Left renal pelvis (tissue), 4 donors: ENCODE measurements at regions not wholly inside any gene's neighbourhood (a gene's known extent, or its start where the extent isn't known, plus 50 kb on each side); places are given as distances from the start of the nearest gene placed in this dataset.

ENCODE experiments used
- DNase-seq, 4 donors: peaks; one replicate each; pipeline ENCODE4 v3.0.0-alpha.2; 2013; ENCODE audit warnings: low read depth in 4 of 4, low spot score in 3 of 4

GRCh38 chr4:184941671-184942418 is 76.4 kb upstream of the HELT start:
- DNase-seq = no peak

GRCh38 chr4:184942444-184943425 is 75.6 kb upstream of the HELT start:
- no peak for DNase-seq

GRCh38 chr4:184949020-184949419 is 69.3 kb upstream of the HELT start:
- DNase-seq = no peak

- DNase-seq = no peak
These were observed 68.0 kb upstream of the HELT start for GRCh38 chr4:184950117-184950830.

GRCh38 chr4:184950926-184951325 is 67.4 kb upstream of the HELT start:
- no peak for DNase-seq

- no peak for DNase-seq
These were observed 66.6 kb upstream of the HELT start for GRCh38 chr4:184951668-184952160.

GRCh38 chr4:184952522-184952921 is 65.8 kb upstream of the HELT start:
- no peak for DNase-seq

GRCh38 chr4:184953421-184953945 is 64.8 kb upstream of the HELT start:
- DNase-seq = no peak

GRCh38 chr4:184953971-184954370 is 64.3 kb upstream of the HELT start:
- no peak for DNase-seq

- no peak for DNase-seq
These were observed 63.8 kb upstream of the HELT start for GRCh38 chr4:184954482-184954881.

- no peak for DNase-seq
These were observed 63.2 kb upstream of the HELT start for GRCh38 chr4:184955116-184955515.

GRCh38 chr4:184955636-184956035 is 62.7 kb upstream of the HELT start:
- no peak for DNase-seq

GRCh38 chr4:184957446-184958115 is 60.7 kb upstream of the HELT start:
- DNase-seq = no peak

- no peak for DNase-seq
These were observed 60.0 kb upstream of the HELT start for GRCh38 chr4:184958127-184958922.

- DNase-seq = no peak
These were observed 59.4 kb upstream of the HELT start for GRCh38 chr4:184958923-184959210.

GRCh38 chr4:184959309-184959708 is 59.0 kb upstream of the HELT start:
- DNase-seq = no peak

GRCh38 chr4:184959786-184960185 is 58.5 kb upstream of the HELT start:
- DNase-seq = no peak

- DNase-seq = no peak
These were observed 57.8 kb upstream of the HELT start for GRCh38 chr4:184960505-184960971.

- DNase-seq = no peak
These were observed 56.6 kb upstream of the HELT start for GRCh38 chr4:184961660-184962059.
